ENCODE measurements at regions not wholly inside any gene's neighbourhood (a gene's known extent, or its start where the extent isn't known, plus 50 kb on each side); places are given as distances from the start of the nearest gene placed in this dataset.

- TF ChIP-seq, protein P1, sequence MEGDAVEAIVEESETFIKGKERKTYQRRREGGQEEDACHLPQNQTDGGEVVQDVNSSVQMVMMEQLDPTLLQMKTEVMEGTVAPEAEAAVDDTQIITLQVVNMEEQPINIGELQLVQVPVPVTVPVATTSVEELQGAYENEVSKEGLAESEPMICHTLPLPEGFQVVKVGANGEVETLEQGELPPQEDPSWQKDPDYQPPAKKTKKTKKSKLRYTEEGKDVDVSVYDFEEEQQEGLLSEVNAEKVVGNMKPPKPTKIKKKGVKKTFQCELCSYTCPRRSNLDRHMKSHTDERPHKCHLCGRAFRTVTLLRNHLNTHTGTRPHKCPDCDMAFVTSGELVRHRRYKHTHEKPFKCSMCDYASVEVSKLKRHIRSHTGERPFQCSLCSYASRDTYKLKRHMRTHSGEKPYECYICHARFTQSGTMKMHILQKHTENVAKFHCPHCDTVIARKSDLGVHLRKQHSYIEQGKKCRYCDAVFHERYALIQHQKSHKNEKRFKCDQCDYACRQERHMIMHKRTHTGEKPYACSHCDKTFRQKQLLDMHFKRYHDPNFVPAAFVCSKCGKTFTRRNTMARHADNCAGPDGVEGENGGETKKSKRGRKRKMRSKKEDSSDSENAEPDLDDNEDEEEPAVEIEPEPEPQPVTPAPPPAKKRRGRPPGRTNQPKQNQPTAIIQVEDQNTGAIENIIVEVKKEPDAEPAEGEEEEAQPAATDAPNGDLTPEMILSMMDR (IDR thresholded peaks at IDR 0.05; ENCODE audit: low read length) = no peak
- TF ChIP-seq EZH2 (optimal IDR thresholded peaks at IDR 0.05; ENCODE audit: low read depth, low read length) = no peak
Observed at GRCh38 chr6:3603340-3604130, 146.7 kb upstream of the SLC22A23 start.
